GM23338 (cell line): ENCODE measurements at regions not wholly inside any gene's neighbourhood (a gene's known extent, or its start where the extent isn't known, plus 50 kb on each side); places are given as distances from the start of the nearest gene placed in this dataset.

ENCODE experiments used
- CREB1 ChIP-seq: fragments of 250-450 bp; sonication (Bioruptor Pico); IDR thresholded peaks from 2 replicates; pipeline ENCODE4 v1.5.0; 2020; ENCODE audit warnings: low read depth, mild to moderate bottlenecking, moderate library complexity
- CTCF ChIP-seq, 2 experiments: fragments of 200-600 bp in 1 of 2; sonication (generic) in 1 of 2; conservative IDR thresholded peaks; 2 replicates each; pipeline versions ENCODE4 v1.5.1 to v1.6.1; 2016 to 2017; ENCODE audit warnings: antibody characterized with exemption in 2 of 2, low read depth in 2 of 2, mild to moderate bottlenecking in 2 of 2, moderate library complexity in 1 of 2
- EZH2 ChIP-seq: fragments of 200-600 bp; sonication (generic); IDR thresholded peaks from one replicate; pipeline ENCODE4 v1.8.0; 2017; ENCODE audit warnings: antibody characterized with exemption, mild to moderate bottlenecking, low read depth; ENCODE audit not compliant: unreplicated experiment
- EZH2phosphoT487 ChIP-seq: fragments of 200-600 bp; sonication (generic); IDR thresholded peaks from one replicate; pipeline ENCODE4 v1.8.1; 2018; ENCODE audit warnings: antibody characterized with exemption; ENCODE audit not compliant: unreplicated experiment
- POLR2AphosphoS5 ChIP-seq: IDR thresholded peaks from 2 replicates; pipeline ENCODE4 v1.6.1; 2016; ENCODE audit warnings: antibody characterized with exemption, low read depth
- REST ChIP-seq: IDR thresholded peaks from one replicate; pipeline ENCODE4 v1.6.1; 2018; ENCODE audit warnings: antibody characterized with exemption; ENCODE audit not compliant: unreplicated experiment
- STAT1 ChIP-seq: IDR thresholded peaks from one replicate; pipeline ENCODE4 v1.6.1; 2016; ENCODE audit warnings: antibody characterized with exemption; ENCODE audit not compliant: unreplicated experiment
- ZNF114 ChIP-seq: fragments of 250-450 bp; sonication (Bioruptor Pico); IDR thresholded peaks from 2 replicates; pipeline ENCODE4 v1.5.0; 2020; ENCODE audit warnings: mild to moderate bottlenecking, moderate library complexity

- TF ChIP-seq CTCF (conservative IDR thresholded peaks at IDR 0.05; ENCODE audit: low read depth in 2 of 2) (no peak), EZH2 (no peak), ZNF114 (CRISPR knock-in tag) (no peak), CREB1 (CRISPR knock-in tag) (no peak), POLR2AphosphoS5 (no peak), EZH2phosphoT487 (no peak), STAT1 (no peak), REST (no peak)
Observed at GRCh38 chr6:8557014-8557748, 121.8 kb upstream of the SLC35B3 start.
